Stimulated activated CD4-positive, alpha-beta T cell treated with anti-CD3 and anti-CD28 coated beads, TNF-alpha, amount 100 ng/mL, for 48 hours (primary cell): ENCODE measurements at regions not wholly inside any gene's neighbourhood (a gene's known extent, or its start where the extent isn't known, plus 50 kb on each side); places are given as distances from the start of the nearest gene placed in this dataset.
A peak's percentile ranks its signal among the peaks of the same experiment; 100 is the strongest.

Experiments
- DNase-seq, 3 donors: peaks; one replicate each; pipeline ENCODE4 v3.0.0-alpha.2; 2020; ENCODE audit warnings: low read depth in 3 of 3

GRCh38 chr2:176813156-176813555 lies 399.4 kb upstream of the HNRNPA3 start:
- DNase-seq, result no peak

DNA sequence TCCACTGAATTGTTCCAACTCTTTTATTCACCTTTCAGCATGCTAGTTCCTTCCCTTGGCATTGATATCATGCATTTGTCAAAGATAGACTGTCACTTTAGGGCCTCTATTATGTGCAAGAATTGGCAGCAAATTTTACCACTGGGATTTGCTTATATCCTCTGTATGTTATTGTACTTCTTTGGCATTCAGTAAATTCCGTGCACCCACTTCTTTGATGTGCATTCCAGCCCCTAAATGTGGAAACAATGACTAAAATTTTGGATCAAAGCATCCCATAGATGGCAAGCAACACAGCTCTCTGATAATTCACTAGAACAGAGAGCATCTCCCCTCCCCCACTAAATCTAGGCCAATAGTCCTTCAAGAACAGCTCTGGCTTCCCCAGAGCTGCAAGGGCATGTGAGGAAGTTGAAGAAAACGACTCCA lies 399.0 kb upstream of the HNRNPA3 start:
- no peak for DNase-seq

- DNase-seq, result no peak
These were observed 398.3 kb upstream of the HNRNPA3 start for GRCh38 chr2:176814274-176814673.

DNA sequence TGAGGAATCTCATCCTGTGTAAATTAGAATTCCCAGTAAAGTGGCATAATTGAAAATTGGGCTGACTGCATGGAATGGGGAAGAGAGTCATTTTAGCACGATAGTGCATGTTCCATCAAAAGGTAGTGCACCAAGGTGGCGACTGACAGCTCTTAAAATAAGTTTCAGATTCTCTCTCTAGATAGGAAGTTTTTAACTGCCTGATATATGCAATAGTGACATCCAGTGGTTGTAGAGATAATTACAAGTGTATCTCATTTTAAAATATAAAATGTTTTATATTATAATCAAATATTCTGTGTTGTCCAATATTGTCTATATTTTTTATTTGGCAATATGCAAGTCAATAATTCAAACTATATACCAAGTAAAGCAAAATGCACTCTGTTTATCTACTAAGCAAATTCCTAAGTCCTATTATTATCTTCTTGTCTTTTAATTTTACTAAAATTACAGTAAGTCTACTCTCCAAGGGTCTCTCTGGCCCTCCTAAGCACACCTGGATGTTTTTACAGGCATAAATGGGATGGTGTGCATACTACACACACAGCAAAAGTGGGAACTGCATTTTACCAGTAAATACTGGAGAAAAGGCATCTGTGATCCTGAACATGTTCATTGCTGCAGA lies 397.7 kb upstream of the HNRNPA3 start:
- no peak for DNase-seq

DNA sequence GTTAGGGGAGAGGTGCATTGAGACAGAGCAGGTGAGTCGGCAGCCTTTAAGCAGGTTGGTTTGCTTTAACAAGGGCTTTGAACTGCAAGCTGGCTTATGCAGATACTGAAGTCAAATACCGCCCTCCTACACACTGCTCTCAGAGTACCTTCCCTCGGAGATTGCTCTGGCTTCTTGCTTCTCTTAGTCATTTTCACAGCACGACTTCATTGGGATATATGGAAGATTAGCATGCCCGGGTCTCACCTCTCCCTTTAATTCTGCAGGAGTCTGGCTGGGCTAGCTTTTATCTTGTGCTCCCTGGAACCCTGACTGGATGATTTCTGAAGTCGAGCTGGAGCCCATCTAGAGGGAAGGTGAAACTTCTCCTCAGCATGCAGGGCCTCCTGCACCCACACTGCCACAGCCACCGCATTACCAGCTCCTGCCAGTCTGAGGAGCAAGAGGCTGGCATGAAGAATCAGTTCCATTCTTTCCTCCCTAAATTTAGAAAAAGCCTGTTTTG lies 395.5 kb upstream of the HNRNPA3 start:
- DNase-seq, result no peak

DNA sequence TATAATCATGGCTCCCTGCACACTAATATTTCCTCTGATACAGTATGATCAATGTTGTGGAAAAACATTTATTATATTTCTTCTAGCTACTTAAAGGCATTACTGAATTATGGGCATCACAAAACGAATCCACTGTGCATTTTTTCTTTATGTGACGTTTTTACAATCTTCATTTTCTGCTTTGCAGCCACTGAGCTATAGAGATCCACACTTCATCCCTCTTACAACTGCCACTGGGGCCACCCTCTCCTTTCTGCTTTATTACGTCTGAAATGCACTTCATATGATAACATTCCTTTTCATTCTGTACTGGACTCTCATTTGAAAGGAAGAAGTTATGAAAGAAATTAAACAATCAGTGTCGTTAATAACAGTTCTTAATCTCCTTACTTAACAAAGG lies 394.5 kb upstream of the HNRNPA3 start:
- no peak for DNase-seq

- no peak for DNase-seq
These were observed 394.0 kb upstream of the HNRNPA3 start for GRCh38 chr2:176818617-176819016.

DNA sequence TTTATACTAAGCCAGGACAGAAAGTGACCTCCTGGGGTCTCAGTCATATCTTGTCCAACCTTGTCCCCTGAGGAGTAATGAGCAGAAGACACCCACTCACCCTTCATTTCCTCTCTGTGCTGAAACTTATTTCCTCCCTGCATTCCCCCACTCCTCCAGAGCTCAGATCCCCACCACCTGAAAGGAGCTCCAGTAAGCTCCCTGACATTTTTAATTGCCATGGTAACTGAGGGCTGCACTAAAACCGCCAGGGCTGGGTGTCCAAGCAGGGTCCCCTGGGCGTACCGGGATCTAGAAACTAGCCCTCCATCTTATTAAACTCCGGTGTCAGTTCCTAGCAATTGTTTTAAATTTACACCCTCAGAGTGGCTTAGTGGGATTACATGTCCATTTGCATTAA lies 393.3 kb upstream of the HNRNPA3 start:
- no peak for DNase-seq

- DNase-seq, result no peak
These were observed 392.1 kb upstream of the HNRNPA3 start for GRCh38 chr2:176820371-176820932.

- DNase-seq, result no peak
These were observed 391.2 kb upstream of the HNRNPA3 start for GRCh38 chr2:176821350-176821749.

- DNase-seq, result no peak
These were observed 390.5 kb upstream of the HNRNPA3 start for GRCh38 chr2:176822060-176822459.

DNA sequence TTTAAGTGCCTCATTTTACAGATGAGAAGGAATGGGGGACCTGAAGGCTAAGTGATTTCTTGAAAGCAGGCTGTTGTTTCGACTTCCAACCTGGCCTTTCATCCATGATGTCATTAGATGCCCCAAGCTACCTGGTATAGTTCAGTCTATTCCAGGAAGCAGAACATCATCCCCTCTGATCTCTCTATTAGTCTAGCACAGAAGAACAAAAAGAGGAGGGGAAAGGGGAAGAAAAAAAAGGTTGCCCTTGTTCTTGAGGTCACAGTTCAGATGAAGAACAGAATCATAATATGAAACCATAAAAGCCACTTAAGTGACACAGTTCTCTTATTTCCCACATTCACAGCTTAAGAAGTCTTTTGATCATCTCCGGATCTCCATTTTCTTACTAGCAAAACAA lies 386.2 kb upstream of the HNRNPA3 start:
- DNase-seq, result no peak

GRCh38 chr2:176826984-176827668 lies 385.5 kb upstream of the HNRNPA3 start:
- peak; percentile 31 to 51 (median 49) for DNase-seq

DNA sequence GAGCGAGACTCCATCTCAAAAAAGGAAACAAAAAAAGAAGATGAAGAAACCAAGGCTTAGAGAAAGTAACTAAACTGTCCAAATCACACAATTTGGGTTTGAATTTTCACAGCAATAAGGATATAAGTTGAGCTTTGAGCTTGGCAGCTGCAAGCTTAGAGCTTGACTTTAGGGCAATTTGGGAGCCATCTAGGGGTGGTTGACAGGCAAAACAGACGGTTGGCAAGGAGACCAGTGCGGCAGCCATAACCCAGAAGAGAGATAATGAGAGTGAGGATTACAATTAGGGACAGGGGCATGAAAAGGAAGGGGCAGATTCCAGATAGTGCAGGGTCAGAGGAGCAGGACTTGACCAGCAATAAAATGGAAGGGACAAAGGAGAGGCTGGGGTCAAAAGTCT lies 382.2 kb upstream of the HNRNPA3 start:
- no peak for DNase-seq

DNA sequence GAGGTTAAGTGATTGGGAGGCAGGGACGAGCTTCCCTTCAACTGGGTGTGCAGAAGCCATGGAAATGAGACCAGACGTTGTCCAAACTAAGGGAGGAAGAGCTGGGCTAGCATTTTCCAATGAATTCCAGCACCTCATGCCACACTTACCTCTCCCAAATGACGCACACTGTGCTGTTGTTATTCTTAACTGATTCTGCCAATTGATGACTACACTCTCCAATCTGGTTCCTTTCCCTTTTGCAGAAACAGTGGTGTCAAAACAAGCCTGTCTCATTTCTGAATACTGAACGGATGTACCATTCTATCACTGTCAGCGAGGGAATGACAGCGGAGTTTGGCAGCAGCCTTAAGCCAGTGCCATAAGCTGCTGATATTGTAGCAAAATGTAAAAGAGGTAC lies 380.5 kb upstream of the HNRNPA3 start:
- DNase-seq, result no peak

DNA sequence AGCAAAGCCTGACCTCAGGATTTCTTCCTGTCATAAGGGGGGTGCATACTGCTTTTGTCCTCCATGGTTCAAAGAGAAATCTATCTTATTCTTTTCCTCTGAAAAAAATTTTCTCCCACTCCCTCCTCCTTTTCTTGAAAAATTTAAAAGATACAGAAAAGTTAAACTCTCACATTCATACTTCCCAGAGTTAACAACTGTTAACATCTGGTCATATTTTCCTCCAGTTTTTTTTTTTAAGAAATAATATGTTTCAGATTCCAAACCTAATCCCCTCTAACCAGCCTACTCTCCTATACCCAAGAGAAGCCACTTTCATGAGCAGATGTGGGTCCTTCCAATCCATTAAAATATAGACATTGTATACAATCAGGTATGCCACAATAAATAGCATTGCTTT lies 378.9 kb upstream of the HNRNPA3 start:
- no peak for DNase-seq

GRCh38 chr2:176834226-176834625 lies 378.4 kb upstream of the HNRNPA3 start:
- no peak for DNase-seq

- no peak for DNase-seq
These were observed 369.4 kb upstream of the HNRNPA3 start for GRCh38 chr2:176843208-176843607.

DNA sequence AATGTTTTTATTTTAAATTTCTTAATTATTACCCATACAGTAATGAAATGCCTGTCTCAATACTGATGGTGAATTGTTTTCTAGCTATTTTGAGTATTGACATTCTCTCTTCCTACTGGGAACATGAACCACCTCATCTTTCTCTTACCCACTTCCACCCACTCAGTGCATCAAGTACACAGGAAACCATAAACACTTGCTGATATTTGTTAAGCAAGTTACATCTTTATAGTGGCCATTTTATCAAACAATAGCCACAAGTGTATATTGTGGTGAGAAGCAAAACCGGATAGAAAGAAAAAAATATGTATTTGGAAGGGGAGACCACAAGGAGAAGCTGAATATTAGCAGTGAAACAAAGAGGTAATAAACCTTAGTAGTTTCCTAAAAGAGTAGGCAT lies 368.1 kb upstream of the HNRNPA3 start:
- DNase-seq, result no peak

DNA sequence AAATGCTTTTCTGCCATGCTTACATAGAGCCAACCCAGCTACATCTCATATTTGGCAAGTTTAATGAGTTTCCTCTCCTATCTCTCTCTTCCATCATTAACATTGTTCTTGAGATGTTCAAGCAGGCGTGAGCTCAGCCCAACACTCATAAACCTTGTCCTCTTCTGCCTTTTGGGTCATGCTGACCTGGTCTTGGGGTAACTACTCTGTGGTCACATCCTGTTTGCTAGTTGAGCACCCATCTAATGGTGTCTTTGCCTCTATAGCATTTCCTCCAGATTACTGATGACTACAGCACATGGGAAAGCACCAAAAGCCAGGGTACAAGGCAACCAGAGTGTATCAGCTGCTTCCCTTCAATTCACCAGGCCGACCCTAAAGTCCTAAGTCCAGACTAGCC lies 366.9 kb upstream of the HNRNPA3 start:
- DNase-seq, result no peak

- DNase-seq, result no peak
These were observed 365.0 kb upstream of the HNRNPA3 start for GRCh38 chr2:176847575-176847974.

DNA sequence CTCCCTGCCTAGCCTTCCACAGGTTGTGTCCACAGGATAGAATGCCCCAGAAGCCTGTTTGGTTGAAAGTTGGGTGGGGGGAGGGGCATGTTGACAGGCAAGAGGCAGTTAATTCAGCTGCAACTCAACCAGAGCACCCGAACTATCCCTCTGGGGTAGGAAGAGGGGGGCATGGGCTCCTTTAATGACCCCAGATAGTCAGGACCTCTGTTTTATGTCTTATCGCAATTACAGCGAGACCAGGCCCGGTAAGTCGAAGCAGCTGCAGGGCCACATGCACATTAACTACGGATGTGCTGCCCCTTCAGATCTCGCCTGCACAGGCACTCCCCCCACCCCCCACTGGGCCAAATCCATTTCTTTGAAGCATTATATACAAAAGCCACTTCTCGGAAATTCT lies 363.8 kb upstream of the HNRNPA3 start:
- no peak for DNase-seq

DNA sequence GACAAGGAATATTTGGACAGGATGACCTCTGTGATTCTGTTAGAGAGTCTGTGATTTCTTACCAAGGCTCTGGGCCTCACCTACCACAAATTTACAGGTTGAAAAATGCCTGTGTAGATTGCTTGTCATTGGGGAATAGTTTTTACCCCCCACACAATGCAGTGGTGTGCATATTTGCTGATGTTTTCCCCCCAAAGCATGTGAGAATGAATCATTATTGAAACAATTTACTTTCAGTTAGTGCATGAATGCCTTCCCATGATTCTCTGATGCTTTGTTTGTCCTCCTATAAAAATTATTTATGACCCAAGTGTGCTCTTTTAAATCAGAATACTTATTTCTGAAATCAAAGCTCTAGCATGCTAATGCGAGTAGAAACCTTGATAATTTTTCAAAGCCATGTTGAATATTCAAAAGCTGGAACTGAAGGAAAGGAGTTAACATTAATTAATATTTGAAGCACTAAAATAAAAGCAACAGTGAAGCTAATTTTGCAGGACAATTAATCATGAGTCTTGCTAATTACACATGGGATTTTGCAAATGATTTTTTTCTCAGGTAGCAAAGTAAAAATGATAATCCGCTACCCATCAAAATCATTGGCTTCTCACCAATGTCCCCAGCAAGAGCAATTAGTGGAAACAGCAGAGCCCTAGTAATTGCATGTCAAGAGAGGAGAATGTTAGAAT lies 361.2 kb upstream of the HNRNPA3 start:
- no peak for DNase-seq
